ENCODE measurements at regions not wholly inside any gene's neighbourhood (a gene's known extent, or its start where the extent isn't known, plus 50 kb on each side); places are given as distances from the start of the nearest gene placed in this dataset.

DNA sequence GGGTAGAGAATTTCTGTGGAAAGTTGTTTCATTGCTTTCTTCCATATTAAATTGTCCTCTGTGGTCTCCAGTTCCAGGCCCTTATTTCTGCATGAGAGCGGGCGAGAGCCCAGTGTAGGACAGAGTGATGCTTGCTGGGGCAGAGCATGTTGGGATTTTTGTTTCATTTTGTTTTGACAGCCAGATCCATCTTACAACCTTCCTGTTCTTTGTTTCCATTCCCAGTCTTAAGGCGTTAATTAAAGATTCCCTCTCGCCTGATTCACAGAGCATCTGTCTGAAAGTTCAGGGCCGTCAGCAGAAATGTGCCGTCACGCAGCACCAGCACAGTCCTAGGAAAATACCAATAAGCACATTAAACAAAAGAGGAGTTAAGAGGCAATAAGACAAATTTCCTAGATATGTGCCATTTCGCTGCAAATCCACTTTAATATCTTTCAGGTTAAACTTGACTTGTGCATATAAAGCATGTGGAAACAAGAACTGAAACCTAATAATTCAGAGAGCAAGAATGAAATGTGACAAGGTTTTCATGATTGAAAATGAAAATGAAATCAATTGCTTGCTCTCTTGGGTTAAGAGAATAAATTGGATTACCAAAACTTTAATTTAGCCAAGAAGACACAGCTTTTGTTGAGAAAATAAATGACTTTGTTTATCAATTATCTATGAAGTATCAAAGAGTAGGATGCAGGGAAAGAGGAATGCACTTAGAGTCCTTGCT is 210.7 kb upstream of the SLC10A2 start:
- Histone ChIP-seq H3K27me3 (ENCODE audit: insufficient read depth, low read length) (no peaks in the 10 kb centered on the region), H3K27ac (ENCODE audit: low read depth, low read length) (no peak overlapping the region), H3K36me3 (ENCODE audit: insufficient read depth, low read length) (no peaks in the 10 kb centered on the region), H3K4me3 (ENCODE audit: insufficient read depth, low read length) (no peak overlapping the region), H4K20me1 (ENCODE audit: insufficient read depth, low read length) (no peaks in the 10 kb centered on the region), H2AFZ (ENCODE audit: low read length) (no peak overlapping the region), H3K4me1 (ENCODE audit: insufficient read depth, low read length) (no peaks in the 10 kb centered on the region), H3K9me3 (ENCODE audit: low read depth, low read length) (peaks cover 2% of the 10 kb centered on the region), H3K4me2 (ENCODE audit: insufficient read depth, low read length) (no peak overlapping the region), H3K79me2 (ENCODE audit: insufficient read depth, low read length) (no peaks in the 10 kb centered on the region)
- TF ChIP-seq, protein P1, sequence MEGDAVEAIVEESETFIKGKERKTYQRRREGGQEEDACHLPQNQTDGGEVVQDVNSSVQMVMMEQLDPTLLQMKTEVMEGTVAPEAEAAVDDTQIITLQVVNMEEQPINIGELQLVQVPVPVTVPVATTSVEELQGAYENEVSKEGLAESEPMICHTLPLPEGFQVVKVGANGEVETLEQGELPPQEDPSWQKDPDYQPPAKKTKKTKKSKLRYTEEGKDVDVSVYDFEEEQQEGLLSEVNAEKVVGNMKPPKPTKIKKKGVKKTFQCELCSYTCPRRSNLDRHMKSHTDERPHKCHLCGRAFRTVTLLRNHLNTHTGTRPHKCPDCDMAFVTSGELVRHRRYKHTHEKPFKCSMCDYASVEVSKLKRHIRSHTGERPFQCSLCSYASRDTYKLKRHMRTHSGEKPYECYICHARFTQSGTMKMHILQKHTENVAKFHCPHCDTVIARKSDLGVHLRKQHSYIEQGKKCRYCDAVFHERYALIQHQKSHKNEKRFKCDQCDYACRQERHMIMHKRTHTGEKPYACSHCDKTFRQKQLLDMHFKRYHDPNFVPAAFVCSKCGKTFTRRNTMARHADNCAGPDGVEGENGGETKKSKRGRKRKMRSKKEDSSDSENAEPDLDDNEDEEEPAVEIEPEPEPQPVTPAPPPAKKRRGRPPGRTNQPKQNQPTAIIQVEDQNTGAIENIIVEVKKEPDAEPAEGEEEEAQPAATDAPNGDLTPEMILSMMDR (IDR thresholded peaks at IDR 0.05; ENCODE audit: extremely low read depth, low read depth, low read length), result no peak
- no peak for DNase-seq (ENCODE audit: insufficient read length, low spot score, missing footprints)

DNA sequence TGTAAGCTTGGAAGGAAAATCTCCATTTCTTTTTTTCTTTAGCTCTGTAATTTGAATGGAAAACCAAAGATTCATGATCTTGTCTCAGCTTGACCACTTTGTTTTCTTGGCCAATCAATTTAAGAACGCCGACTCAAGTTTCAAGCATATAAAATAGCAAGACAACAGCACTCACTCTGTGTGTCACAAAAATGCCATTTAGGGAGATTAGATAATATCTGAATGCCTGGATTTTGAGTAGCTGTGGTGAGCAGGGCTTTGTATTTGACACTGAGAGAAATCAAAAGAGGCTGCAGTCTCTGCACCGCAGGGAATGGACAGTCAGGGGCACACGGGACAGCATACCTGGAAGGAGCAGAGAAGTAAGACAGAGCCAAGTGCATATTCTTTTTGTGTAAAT is 209.5 kb upstream of the SLC10A2 start:
- H3K27ac ChIP-seq (ENCODE audit: low read depth, low read length), result no peak overlapping the region
- H3K4me3 ChIP-seq (ENCODE audit: insufficient read depth, low read length), result no peak overlapping the region
- no peak overlapping the region for H3K4me2 ChIP-seq (ENCODE audit: insufficient read depth, low read length)
- no peaks in the 10 kb centered on the region for H3K36me3 ChIP-seq (ENCODE audit: insufficient read depth, low read length)
- H3K27me3 ChIP-seq (ENCODE audit: insufficient read depth, low read length), result no peaks in the 10 kb centered on the region
- H3K4me1 ChIP-seq (ENCODE audit: insufficient read depth, low read length), result no peaks in the 10 kb centered on the region
- H2AFZ ChIP-seq (ENCODE audit: low read length), result no peak overlapping the region
- no peaks in the 10 kb centered on the region for H4K20me1 ChIP-seq (ENCODE audit: insufficient read depth, low read length)
- TF ChIP-seq, protein P1 (IDR thresholded peaks at IDR 0.05; ENCODE audit: extremely low read depth, low read depth, low read length), result no peak
- no peaks in the 10 kb centered on the region for H3K79me2 ChIP-seq (ENCODE audit: insufficient read depth, low read length)
- DNase-seq (ENCODE audit: insufficient read length, low spot score, missing footprints), result no peak
- no peaks in the 10 kb centered on the region for H3K9me3 ChIP-seq (ENCODE audit: low read depth, low read length)

- no peak overlapping the region for H2AFZ ChIP-seq (ENCODE audit: low read length)
- H3K79me2 ChIP-seq (ENCODE audit: insufficient read depth, low read length), result no peaks in the 10 kb centered on the region
- no peak overlapping the region for H3K4me3 ChIP-seq (ENCODE audit: insufficient read depth, low read length)
- no peaks in the 10 kb centered on the region for H4K20me1 ChIP-seq (ENCODE audit: insufficient read depth, low read length)
- no peaks in the 10 kb centered on the region for H3K27me3 ChIP-seq (ENCODE audit: insufficient read depth, low read length)
- H3K27ac ChIP-seq (ENCODE audit: low read depth, low read length), result no peak overlapping the region
- no peaks in the 10 kb centered on the region for H3K36me3 ChIP-seq (ENCODE audit: insufficient read depth, low read length)
- DNase-seq (ENCODE audit: insufficient read length, low spot score, missing footprints), result no peak
- H3K9me3 ChIP-seq (ENCODE audit: low read depth, low read length), result no peaks in the 10 kb centered on the region
- TF ChIP-seq, protein P1 (IDR thresholded peaks at IDR 0.05; ENCODE audit: extremely low read depth, low read depth, low read length), result no peak
- no peak overlapping the region for H3K4me2 ChIP-seq (ENCODE audit: insufficient read depth, low read length)
- H3K4me1 ChIP-seq (ENCODE audit: insufficient read depth, low read length), result no peaks in the 10 kb centered on the region
Measured at GRCh38 chr13:103275081-103275480, 208.9 kb upstream of the SLC10A2 start.

- Histone ChIP-seq H3K4me3 (ENCODE audit: insufficient read depth, low read length) (no peak overlapping the region), H3K9me3 (ENCODE audit: low read depth, low read length) (no peaks in the 10 kb centered on the region), H3K27me3 (ENCODE audit: insufficient read depth, low read length) (no peaks in the 10 kb centered on the region), H3K27ac (ENCODE audit: low read depth, low read length) (no peak overlapping the region), H2AFZ (ENCODE audit: low read length) (no peak overlapping the region), H3K36me3 (ENCODE audit: insufficient read depth, low read length) (no peaks in the 10 kb centered on the region), H3K4me1 (ENCODE audit: insufficient read depth, low read length) (no peaks in the 10 kb centered on the region), H4K20me1 (ENCODE audit: insufficient read depth, low read length) (no peaks in the 10 kb centered on the region), H3K79me2 (ENCODE audit: insufficient read depth, low read length) (no peaks in the 10 kb centered on the region), H3K4me2 (ENCODE audit: insufficient read depth, low read length) (no peak overlapping the region)
- TF ChIP-seq, protein P1 (IDR thresholded peaks at IDR 0.05; ENCODE audit: extremely low read depth, low read depth, low read length), result no peak
- DNase-seq (ENCODE audit: insufficient read length, low spot score, missing footprints), result no peak
Measured at GRCh38 chr13:103273825-103274224, 207.6 kb upstream of the SLC10A2 start.

Data from osteoblast (primary cell).